WERI-Rb-1 (cell line): ENCODE measurements at regions not wholly inside any gene's neighbourhood (a gene's known extent, or its start where the extent isn't known, plus 50 kb on each side); places are given as distances from the start of the nearest gene placed in this dataset.

Source experiments
- DNase-seq: peaks from one replicate; pipeline ENCODE4 v3.0.0-alpha.2; 2020
- H3K27ac ChIP-seq: fragments of 250-450 bp; sonication (Bioruptor Pico); 2 replicates; pipeline ENCODE4 v1.5.1; 2020; ENCODE audit warnings: mild to moderate bottlenecking, moderate library complexity
- H3K27me3 ChIP-seq: fragments of 250-450 bp; sonication (Bioruptor Pico); 2 replicates; pipeline ENCODE4 v1.5.1; 2021; ENCODE audit warnings: mild to moderate bottlenecking, low read depth, moderate library complexity; ENCODE audit not compliant: insufficient read depth, severe bottlenecking
- H3K36me3 ChIP-seq: fragments of 250-450 bp; sonication (Bioruptor Pico); 2 replicates; pipeline ENCODE4 v1.5.1; 2020; ENCODE audit warnings: mild to moderate bottlenecking, moderate library complexity
- H3K4me3 ChIP-seq: 2 replicates; pipeline ENCODE4 v1.5.1; 2011; ENCODE audit warnings: low read depth, mild to moderate bottlenecking, control low read depth, low read length
- H3K9me3 ChIP-seq: fragments of 250-450 bp; sonication (Bioruptor Pico); 2 replicates; pipeline ENCODE4 v1.5.1; 2021; ENCODE audit warnings: mild to moderate bottlenecking, moderate library complexity; ENCODE audit not compliant: severe bottlenecking
- CTCF ChIP-seq: IDR thresholded peaks from 2 replicates; pipeline ENCODE4 v1.5.1; 2011; ENCODE audit warnings: low read depth, mild to moderate bottlenecking, control low read depth, inconsistent platforms, low read length

GRCh38 chr21:33162436-33162951, 67.2 kb upstream of the IFNAR2 start:
- no peaks in the 10 kb centered on the region for H3K36me3 ChIP-seq
- no peak for DNase-seq
- no peaks in the 10 kb centered on the region for H3K9me3 ChIP-seq
- TF ChIP-seq CTCF: no peak
- H3K27ac ChIP-seq: no peak overlapping the region
- H3K27me3 ChIP-seq: no peaks in the 10 kb centered on the region
- H3K4me3 ChIP-seq: no peak overlapping the region

GRCh38 chr21:33168886-33169285, 60.9 kb upstream of the IFNAR2 start:
- Histone ChIP-seq H3K27me3 (no peaks in the 10 kb centered on the region), H3K9me3 (no peaks in the 10 kb centered on the region), H3K36me3 (no peaks in the 10 kb centered on the region), H3K4me3 (no peak overlapping the region), H3K27ac (no peak overlapping the region)
- no peak for DNase-seq
- no peak for TF ChIP-seq CTCF

- no peaks in the 10 kb centered on the region for H3K36me3 ChIP-seq
- H3K27me3 ChIP-seq: no peaks in the 10 kb centered on the region
- H3K9me3 ChIP-seq: no peaks in the 10 kb centered on the region
- H3K27ac ChIP-seq: no peak overlapping the region
- H3K4me3 ChIP-seq: no peak overlapping the region
- DNase-seq: no peak
- no peak for TF ChIP-seq CTCF
These were observed 60.4 kb upstream of the IFNAR2 start for GRCh38 chr21:33169359-33169758.

GRCh38 chr21:33171616-33172169, 58.0 kb upstream of the IFNAR2 start:
- no peaks in the 10 kb centered on the region for H3K27me3 ChIP-seq
- no peaks in the 10 kb centered on the region for H3K9me3 ChIP-seq
- no peak overlapping the region for H3K4me3 ChIP-seq
- DNase-seq: peak; percentile 81
- no peak for TF ChIP-seq CTCF
- H3K27ac ChIP-seq: peak overlapping the region; percentile 30
- H3K36me3 ChIP-seq: no peaks in the 10 kb centered on the region

- Histone ChIP-seq H3K27ac (no peak overlapping the region), H3K36me3 (no peaks in the 10 kb centered on the region), H3K4me3 (no peak overlapping the region), H3K27me3 (no peaks in the 10 kb centered on the region), H3K9me3 (no peaks in the 10 kb centered on the region)
- DNase-seq: no peak
- TF ChIP-seq CTCF: no peak
These were observed 55.0 kb upstream of the IFNAR2 start for GRCh38 chr21:33174756-33175155.
